Fibroblast of skin of left quadriceps (primary cell): ENCODE measurements at regions not wholly inside any gene's neighbourhood (a gene's known extent, or its start where the extent isn't known, plus 50 kb on each side); places are given as distances from the start of the nearest gene placed in this dataset.

Experiments
- DNase-seq, 2 experiments: peaks; one replicate each; pipeline ENCODE4 v3.0.0-alpha.2; 2013; ENCODE audit warnings: low read depth in 2 of 2

DNA sequence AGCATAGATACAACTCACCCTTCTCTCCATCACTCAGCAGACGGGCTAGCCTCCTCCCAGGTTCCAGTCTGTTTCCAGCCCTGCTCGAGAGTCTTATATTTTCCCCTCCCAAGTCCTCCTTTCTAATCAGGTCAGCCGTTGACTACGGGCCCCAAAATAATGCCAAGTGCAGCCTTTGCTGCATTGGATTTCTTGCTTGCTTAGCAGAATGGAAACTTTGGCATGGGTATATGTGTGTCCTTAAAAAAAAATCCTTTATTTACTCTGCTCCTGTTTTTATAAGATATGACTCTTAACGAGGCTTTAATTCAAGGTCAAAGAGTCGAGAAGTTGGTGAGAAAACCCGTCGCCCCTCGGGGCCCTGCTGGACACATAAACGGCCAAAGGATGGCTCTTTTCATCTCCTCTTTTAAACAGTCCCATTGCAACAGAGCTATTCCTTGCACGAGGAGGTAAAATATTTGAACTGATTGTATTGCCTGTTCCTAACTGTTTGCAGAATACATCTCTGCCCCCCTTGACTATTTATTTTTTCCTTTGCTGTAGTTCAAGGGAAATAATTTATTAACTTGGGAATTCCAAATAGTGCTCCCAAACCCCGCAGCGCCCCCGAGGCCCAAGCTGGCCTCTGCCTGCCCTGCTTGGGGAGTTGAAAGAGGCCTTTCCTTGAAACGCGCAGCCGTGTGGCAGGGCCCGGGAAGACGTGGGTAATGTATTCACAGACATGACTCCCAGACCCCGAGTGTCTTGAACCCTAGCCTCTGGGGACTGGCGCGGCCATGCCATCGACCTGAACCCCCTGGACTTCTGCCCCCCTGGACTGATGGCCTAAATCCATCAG is 156.5 kb upstream of the MYL2 start:
- DNase-seq = no peak

DNA sequence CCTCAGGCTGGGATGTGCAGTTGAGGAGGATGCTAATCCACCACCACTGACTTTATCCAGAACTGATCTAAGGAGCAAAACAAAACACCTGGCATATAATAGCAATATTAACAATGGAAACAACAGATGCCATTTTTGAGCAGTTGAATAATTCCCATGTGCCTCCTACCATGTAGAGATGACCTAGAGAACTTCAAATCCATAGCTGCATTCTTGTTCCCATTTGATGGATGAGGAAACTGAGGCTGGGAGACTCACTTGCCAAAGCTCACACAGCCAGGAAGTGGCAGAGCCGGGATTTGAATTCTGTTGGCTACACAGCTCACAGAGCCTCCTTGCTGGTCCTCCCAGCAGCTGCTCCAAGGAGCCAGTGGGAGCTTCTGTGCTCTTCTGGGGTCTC is 155.8 kb upstream of the MYL2 start:
- DNase-seq = no peak

- DNase-seq = no peak
Measured at GRCh38 chr12:111074965-111075364, 154.6 kb upstream of the MYL2 start.

- no peak for DNase-seq
Measured at GRCh38 chr12:111074559-111074958, 154.2 kb upstream of the MYL2 start.

DNA sequence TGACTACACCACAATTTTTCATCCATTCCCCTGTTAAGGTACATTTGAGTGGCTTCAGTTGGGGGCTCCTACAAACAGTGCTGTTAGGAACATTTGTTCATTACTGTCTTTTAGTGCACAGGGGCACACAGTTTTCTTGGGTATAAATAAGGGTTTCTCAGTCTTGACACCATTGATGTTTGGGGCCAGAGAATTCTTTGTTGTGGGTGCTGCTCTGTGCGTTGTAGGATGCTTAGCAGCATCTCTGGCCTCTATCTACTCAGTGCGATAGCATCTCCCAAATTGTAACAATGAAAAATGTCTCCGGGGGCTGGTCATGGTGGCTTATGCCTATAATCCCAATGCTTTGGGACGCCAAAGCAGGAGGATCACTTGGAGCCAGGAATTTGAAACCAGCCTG is 153.0 kb upstream of the MYL2 start:
- no peak for DNase-seq

DNA sequence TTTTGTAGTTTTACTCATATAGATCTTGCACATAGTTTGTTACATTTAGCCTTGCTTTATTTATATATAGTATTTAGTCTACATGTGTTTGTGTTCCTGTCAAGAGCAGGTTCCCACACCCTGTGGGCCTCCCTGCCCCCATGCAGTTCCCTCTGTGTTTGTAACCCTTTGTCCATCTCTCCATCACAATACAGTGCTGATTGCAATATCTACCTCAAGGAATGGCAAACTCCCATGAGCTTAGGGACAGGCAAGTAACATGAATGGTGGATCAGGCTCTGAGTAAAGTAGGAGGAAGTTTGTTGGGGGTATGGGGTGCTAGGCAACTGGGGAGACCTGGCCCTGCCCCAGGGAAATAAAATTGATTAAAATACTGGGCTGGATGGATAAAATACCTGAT is 151.9 kb upstream of the MYL2 start:
- DNase-seq = no peak

GRCh38 chr12:111069886-111070285 is 149.5 kb upstream of the MYL2 start:
- no peak for DNase-seq

GRCh38 chr12:111068290-111068689 is 147.9 kb upstream of the MYL2 start:
- DNase-seq = no peak

DNA sequence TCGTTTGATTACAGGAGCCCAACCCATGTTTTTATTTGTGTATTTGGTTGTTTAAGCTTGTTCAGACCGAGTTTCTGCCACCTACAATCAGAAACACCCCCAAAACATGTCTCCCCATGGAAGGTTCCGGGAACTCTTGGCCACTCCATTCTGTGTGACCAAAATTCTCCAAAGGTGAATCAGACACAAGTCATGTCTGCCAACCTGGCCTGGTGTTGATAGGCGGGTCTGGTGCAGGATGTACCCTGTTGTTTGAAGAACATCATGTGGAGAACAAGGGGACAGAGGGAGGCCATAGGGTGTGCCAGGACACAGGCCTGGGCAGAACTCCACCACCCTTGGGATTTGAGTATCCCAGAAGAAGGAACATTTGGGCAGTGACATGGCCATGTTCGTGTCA is 147.1 kb upstream of the MYL2 start:
- no peak for DNase-seq

- DNase-seq = no peak
Measured at GRCh38 chr12:111066744-111067437, 146.5 kb upstream of the MYL2 start.

DNA sequence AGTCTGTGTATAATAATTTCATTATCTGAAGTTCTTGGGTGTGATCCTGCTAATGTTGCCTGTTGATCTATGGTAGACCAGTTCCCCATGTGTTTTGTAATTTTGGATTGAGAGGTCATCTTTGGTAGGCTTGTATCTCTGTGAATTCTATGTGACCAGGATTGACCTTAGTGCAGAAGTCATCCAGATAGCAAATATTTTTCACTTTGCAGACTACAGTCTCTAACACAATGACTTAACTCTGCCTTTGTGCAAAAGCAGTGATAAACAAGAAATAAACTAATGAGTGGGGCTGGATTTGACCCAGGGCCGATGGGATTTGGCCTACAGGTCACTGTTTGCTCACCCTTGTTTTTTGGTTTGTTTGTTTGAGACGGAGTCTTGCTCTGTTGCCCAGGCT is 144.6 kb upstream of the MYL2 start:
- DNase-seq = no peak

- DNase-seq = no peak
Measured at GRCh38 chr12:111064154-111064553, 143.8 kb upstream of the MYL2 start.

DNA sequence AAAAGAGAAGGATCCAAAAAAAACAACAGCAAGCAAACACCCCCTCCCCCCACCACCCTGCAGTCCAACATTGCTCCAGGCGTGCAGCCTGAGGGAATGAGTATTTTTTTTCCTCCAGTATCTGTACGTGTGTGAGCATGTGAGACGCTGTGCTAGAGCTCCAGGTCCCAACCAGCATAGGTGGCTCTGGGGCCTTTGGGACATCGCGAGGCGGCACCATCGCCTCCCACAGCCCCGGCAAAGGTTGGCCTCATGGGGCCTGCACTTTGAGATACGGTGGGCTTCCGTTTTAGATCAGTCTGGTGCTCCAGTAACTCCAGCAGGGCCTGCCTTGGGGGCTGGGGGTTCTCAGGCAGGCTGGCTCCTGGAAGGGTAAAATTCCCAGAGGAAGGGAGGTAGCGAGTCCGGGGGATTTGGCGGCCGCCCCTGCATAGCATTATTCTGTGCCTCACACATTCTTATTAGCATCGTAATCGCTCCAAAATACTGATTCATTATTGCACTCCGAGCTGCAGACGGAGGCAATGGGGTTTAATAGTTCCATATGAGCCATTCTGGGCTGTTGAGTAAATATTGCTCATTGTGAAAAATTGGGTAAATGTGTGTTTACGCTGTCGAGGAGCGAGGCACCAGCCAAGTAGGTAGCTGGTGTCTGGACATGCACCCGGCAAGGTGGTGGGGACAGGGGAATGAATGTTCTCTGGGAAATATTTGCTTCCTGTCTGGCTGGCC is 143.1 kb upstream of the MYL2 start:
- peak; percentile 5 to 7 for DNase-seq

DNA sequence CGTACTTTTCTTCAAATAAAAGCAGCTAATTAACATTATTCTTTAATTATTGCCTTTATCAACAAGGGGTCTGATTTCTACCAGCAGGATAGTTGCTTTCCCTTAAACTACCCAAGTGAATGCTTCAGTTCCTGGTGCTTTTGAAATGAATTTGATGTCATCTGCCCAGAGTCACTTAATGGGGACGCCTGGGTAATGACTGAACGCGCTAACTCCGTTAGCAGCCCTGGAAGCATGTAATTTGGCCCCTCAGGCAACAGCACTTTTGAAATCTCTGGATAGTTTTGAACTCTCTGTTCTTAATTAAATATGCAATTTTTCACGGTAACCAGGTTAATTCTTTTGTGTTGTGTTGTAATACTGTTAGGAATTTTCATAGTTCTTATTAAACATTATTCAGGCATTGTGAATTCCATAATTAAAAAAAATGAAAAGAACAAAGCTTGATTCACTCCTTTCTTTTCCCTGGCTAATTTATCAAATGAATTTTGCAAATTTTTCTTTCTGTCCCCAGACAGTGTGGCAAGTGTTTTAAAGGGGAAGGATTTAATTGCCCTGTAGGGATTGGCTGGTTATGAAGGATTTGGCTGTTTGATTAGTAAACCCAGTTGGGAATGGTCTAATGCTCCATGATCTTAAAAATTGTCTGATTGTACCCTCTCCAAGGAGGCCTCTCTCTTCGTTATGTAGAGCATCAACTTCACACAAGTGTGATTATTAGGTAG is 137.5 kb upstream of the MYL2 start:
- DNase-seq = no peak

- DNase-seq = no peak
Measured at GRCh38 chr12:111056618-111057521, 136.5 kb upstream of the MYL2 start.

GRCh38 chr12:111055181-111055880 is 135.0 kb upstream of the MYL2 start:
- no peak for DNase-seq

DNA sequence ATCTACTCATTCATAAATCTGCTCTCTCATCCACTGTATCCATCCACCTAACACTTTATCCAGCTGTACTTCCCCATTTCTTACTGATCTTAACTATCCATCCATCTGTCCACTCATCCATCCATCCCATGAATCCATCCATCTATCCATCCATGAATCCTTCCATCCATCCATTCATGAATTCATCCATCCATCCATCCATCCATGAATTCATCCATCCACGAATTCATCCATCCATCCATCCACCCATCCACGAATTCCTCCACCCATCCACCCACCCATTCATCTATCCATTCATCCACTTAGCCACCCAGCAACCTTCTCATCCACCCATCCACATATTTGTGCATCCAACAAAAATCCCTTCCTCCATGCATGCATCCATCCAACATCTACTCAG is 128.6 kb upstream of the MYL2 start:
- DNase-seq = no peak

GRCh38 chr12:111046896-111047295 is 126.5 kb upstream of the MYL2 start:
- DNase-seq = no peak

- no peak for DNase-seq
Measured at GRCh38 chr12:111045941-111046340, 125.6 kb upstream of the MYL2 start.

DNA sequence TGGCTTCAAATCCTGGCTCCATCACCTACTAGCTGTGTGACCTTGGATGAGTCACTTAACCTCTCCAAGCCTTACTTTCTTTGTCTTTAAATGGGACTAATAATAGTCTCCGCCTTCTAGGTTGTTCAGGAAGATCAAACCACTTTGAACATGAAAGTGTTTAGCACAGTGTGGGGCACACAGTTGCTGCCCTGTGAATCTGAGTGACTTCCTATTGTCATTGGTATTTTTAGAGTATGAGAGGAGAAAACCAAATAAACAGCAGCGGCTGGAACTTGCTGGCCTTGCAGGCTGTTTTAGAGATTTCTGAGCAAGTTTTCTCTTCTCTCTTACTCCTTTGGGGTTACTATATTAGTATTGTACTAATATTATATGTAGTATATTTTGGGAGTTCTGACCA is 120.7 kb upstream of the MYL2 start:
- DNase-seq = no peak
